Thyroid gland (tissue), 4 donors: ENCODE measurements at regions not wholly inside any gene's neighbourhood (a gene's known extent, or its start where the extent isn't known, plus 50 kb on each side); places are given as distances from the start of the nearest gene placed in this dataset.

Experiments
- DNase-seq, 2 donors: peaks; one replicate each; pipeline ENCODE4 v3.0.0-alpha.2; 2019
- H3K27ac ChIP-seq, 3 donors: fragments of 200-600 bp; sonication (generic); 1 replicate in 2 of 3; 2 replicates in 1 of 3; pipeline ENCODE4 v1.5.1; 2016 to 2019; ENCODE audit warnings: mild to moderate bottlenecking in 1 of 3, moderate library complexity in 1 of 3
- H3K27me3 ChIP-seq: fragments of 200-600 bp; sonication (generic); one replicate; pipeline ENCODE4 v1.5.1; 2019
- H3K36me3 ChIP-seq, 2 donors: fragments of 200-600 bp; sonication (generic); one replicate each; pipeline ENCODE4 v1.5.1; 2016 to 2019
- H3K4me1 ChIP-seq, 2 donors: fragments of 200-600 bp; sonication (generic); one replicate each; pipeline ENCODE4 v1.5.1; 2017 to 2019
- H3K4me3 ChIP-seq, 3 donors: fragments of 200-600 bp; sonication (generic); replicated peaks in 1 of 3; 1 replicate in 2 of 3; 2 replicates in 1 of 3; pipeline ENCODE4 v1.5.1; 2016; ENCODE audit warnings: mild to moderate bottlenecking in 1 of 3
- H3K9me3 ChIP-seq: fragments of 200-600 bp; sonication (generic); one replicate; pipeline ENCODE4 v1.5.1; 2017
- CTCF ChIP-seq, 6 experiments: fragments of 200-600 bp in 3 of 6; fragments of 450-650 bp in 3 of 6; sonication (generic) in 3 of 6; IDR thresholded peaks; one replicate each; pipeline ENCODE4 v1.5.1; 2016 to 2019; ENCODE audit warnings: antibody characterized with exemption in 6 of 6, mild to moderate bottlenecking in 2 of 6, inconsistent platforms in 1 of 6, moderate library complexity in 1 of 6
- POLR2A ChIP-seq, 2 donors: fragments of 450-650 bp; IDR thresholded peaks; one replicate each; pipeline ENCODE4 v1.6.1; 2017; ENCODE audit warnings: antibody characterized with exemption in 2 of 2, mild to moderate bottlenecking in 2 of 2, moderate library complexity in 1 of 2
- WGBS, 2 donors: methylation state at CpG; one replicate each; pipeline ENCODE4 v1.1.5; 2017; 5-methylcytosine and 5-hydroxymethylcytosine counted together
- intact Hi-C: fragments of 100-400 bp; cut with DNase I; formaldehyde crosslinking; loops from one replicate; pipeline ENCODE4 v1.15.1; 2023

GRCh38 chr20:51204051-51204715, 181.3 kb upstream of the KCNG1 start:
- no peak overlapping the region for H3K27ac ChIP-seq
- H3K4me3 ChIP-seq, result no peak overlapping the region
- TF ChIP-seq CTCF (IDR thresholded peaks at IDR 0.05) (no peak), POLR2A (IDR thresholded peaks at IDR 0.05) (no peak)
- no peaks in the 10 kb centered on the region for H3K9me3 ChIP-seq
- H3K4me1 ChIP-seq, result no peaks in the 10 kb centered on the region
- WGBS, 2 donors, result 64 to 69% methylated on average over 3 of the region's 3 CpGs
- intact Hi-C loops, result no loop called here
- H3K27me3 ChIP-seq, result no peaks in the 10 kb centered on the region
- no peak for DNase-seq
- no peaks in the 10 kb centered on the region for H3K36me3 ChIP-seq

- 78 to 83% methylated on average over 10 of the region's 10 CpGs for WGBS, 2 donors
Measured at GRCh38 chr20:51202304-51202703, 179.4 kb upstream of the KCNG1 start.

GRCh38 chr20:51199920-51200319, 177.0 kb upstream of the KCNG1 start:
- no peak for DNase-seq
- no peak overlapping the region for H3K27ac ChIP-seq
- H3K4me1 ChIP-seq, result no peaks in the 10 kb centered on the region
- 77 to 81% methylated on average over 6 of the region's 6 CpGs for WGBS, 2 donors
- no peaks in the 10 kb centered on the region for H3K9me3 ChIP-seq
- H3K36me3 ChIP-seq, result no peaks in the 10 kb centered on the region
- intact Hi-C loops, result no loop called here
- no peaks in the 10 kb centered on the region for H3K27me3 ChIP-seq
- no peak for TF ChIP-seq CTCF (IDR thresholded peaks at IDR 0.05)
- no peak for TF ChIP-seq POLR2A (IDR thresholded peaks at IDR 0.05)
- no peak overlapping the region for H3K4me3 ChIP-seq

More at GRCh38 chr20:51202304-51202703, 179.4 kb upstream of the KCNG1 start:
- H3K36me3 ChIP-seq, result no peaks in the 10 kb centered on the region
- intact Hi-C loops, result no loop called here
- H3K27ac ChIP-seq, result no peak overlapping the region
- H3K9me3 ChIP-seq, result no peaks in the 10 kb centered on the region
- no peaks in the 10 kb centered on the region for H3K4me1 ChIP-seq
- TF ChIP-seq CTCF (IDR thresholded peaks at IDR 0.05) (no peak), POLR2A (IDR thresholded peaks at IDR 0.05) (no peak)
- DNase-seq, result no peak
- no peaks in the 10 kb centered on the region for H3K27me3 ChIP-seq
- no peak overlapping the region for H3K4me3 ChIP-seq

GRCh38 chr20:51198876-51199523, 176.1 kb upstream of the KCNG1 start:
- no peak overlapping the region for H3K27ac ChIP-seq
- intact Hi-C loops, result no loop called here
- no peak overlapping the region for H3K4me3 ChIP-seq
- WGBS, 2 donors, result 73 to 74% methylated on average over 6 of the region's 6 CpGs
- no peaks in the 10 kb centered on the region for H3K4me1 ChIP-seq
- no peak for TF ChIP-seq CTCF (IDR thresholded peaks at IDR 0.05)
- no peak for TF ChIP-seq POLR2A (IDR thresholded peaks at IDR 0.05)
- no peaks in the 10 kb centered on the region for H3K36me3 ChIP-seq
- H3K9me3 ChIP-seq, result no peaks in the 10 kb centered on the region
- H3K27me3 ChIP-seq, result no peaks in the 10 kb centered on the region
- no peak for DNase-seq

- WGBS, 2 donors, result 76 to 93% methylated on average over 5 of the region's 5 CpGs
- TF ChIP-seq CTCF (IDR thresholded peaks at IDR 0.05), result no peak
- TF ChIP-seq POLR2A (IDR thresholded peaks at IDR 0.05), result no peak
- H3K4me3 ChIP-seq, result no peak overlapping the region
- intact Hi-C loops, result no loop called here
- no peak overlapping the region for H3K27ac ChIP-seq
- H3K27me3 ChIP-seq, result no peaks in the 10 kb centered on the region
- H3K36me3 ChIP-seq, result no peaks in the 10 kb centered on the region
- no peak for DNase-seq
- H3K4me1 ChIP-seq, result no peaks in the 10 kb centered on the region
- no peaks in the 10 kb centered on the region for H3K9me3 ChIP-seq
Measured at GRCh38 chr20:51198238-51198637, 175.3 kb upstream of the KCNG1 start.
